ENCODE measurements at regions not wholly inside any gene's neighbourhood (a gene's known extent, or its start where the extent isn't known, plus 50 kb on each side); places are given as distances from the start of the nearest gene placed in this dataset.
A peak's percentile ranks its signal among the peaks of the same experiment; 100 is the strongest.

DNA sequence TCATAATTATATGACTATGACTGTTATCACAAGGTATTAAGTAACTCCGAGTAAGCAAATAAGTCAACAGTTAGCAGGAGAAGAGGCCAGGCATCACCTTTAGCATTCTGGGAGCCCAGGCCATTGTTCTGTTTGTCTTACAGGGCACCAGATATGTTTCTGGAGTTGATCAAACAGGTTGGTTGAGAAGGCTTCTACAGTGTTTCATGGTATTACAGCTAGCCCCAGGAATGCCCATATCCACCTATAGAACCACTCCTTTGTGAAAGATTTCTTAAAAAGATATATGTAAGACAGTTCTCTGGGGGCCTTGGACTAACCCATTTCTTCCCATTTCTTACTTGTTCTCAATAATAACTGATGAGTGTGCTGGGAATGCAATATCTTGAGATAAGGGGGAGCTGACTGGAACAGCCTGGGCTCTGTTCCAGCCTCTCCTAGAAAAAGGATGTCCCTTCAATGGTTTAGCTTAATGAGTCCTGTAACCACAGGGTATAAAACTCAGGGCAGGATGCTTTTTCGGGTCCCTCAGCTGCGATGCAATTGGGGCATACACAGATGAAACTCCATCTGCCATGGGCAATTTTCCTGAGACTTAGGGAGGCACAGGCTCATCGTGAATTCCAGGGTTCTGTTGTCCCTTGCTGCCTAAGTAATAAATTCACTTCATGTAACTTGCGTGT lies 286.4 kb downstream of the BAMBI start:
- DNase-seq (ENCODE audit: low spot score): no peak

DNA sequence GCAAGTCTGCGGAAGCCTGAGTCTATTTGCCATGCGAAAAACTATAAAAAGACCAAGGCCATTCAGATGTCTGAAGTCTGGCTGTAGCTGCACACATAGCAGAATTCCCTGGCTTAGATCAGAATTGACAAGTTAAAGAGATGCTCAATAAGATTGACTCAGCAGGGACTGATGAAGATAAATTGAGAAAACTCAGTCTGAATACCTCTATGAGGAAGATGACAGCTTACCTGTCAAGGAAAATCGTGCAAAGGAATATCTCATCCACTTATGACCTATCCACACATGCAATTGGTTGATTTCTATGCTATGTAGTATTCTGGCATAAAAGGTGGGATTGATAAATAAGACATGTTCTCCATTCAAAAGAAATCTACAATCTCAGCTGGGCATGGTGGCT lies 288.6 kb downstream of the BAMBI start:
- no peak for DNase-seq (ENCODE audit: low spot score)

DNA sequence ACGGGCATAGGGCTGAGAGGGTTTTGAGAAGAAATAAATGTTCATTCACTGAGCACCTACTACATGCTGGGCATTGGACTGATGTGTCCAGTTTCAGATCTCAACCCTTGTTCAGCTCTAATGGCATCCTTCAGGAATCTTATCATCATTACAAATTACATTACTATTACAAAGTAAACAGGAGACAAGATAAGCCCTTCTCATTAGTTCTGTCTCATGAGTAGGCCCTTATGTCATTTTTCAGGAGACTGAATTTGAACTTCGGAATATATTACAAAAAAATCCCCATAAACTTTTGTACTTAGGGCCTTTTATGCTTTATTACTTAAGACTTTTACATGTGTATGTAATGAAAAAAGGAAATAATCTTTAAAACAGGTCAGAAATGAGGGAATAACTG lies 289.7 kb downstream of the BAMBI start:
- DNase-seq (ENCODE audit: low spot score): no peak

DNA sequence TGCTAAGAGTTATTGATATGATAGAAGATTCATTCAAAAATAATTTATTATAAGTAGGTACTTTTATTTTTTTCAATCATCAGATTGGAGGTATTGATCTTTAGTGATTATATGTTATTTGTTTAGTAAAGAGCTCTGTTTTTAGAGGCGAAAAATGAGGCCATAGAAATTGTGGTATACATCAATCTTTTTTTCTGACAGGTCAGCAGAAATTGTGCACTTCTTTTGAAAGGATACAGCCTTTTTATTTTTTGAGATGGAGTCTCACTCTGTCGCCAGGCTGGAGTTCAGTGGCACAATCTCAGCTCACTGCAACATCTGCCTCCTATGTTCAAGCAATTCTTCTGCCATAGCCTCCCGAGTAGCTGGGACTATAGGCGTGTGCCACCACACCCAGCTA lies 292.1 kb downstream of the BAMBI start:
- DNase-seq (ENCODE audit: low spot score): no peak

DNA sequence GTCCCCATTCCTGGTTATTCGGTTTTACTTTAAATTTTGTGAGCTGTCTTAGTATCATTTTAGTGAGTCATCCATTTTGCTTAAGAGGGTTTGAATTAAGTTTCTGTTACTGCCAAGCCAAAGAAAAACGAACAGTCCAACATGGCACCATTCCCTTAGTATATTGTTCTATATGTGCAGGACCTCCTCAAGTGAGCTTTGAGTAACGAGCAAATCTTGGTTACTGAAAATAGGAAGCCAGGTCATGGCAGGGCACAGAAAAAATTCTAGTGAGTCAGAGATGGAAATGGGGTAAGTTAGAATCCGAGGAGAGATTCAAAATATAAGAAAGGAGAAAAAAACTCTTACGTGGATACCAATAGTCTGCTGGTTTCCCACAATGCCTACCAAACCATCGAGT lies 292.9 kb downstream of the BAMBI start:
- DNase-seq (ENCODE audit: low spot score): no peak

DNA sequence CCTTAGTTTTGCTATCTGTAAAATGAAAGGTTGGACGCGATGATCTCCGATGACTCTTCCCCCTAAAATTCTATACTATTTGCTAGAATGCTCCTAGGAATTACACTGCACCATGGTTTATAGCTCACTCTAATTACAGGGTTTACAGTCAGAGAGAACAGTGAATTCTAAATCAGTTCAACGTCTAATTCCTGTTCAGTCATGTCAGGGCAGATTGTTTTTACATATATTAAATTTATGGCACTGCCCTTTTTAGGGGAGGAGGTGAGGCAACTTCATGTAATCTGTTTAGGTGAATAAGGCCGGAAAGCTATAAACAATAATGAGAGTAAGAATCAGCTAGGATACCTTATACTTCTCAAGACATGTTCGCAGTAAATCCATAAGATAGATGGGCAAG lies 293.9 kb downstream of the BAMBI start:
- no peak for DNase-seq (ENCODE audit: low spot score)

DNA sequence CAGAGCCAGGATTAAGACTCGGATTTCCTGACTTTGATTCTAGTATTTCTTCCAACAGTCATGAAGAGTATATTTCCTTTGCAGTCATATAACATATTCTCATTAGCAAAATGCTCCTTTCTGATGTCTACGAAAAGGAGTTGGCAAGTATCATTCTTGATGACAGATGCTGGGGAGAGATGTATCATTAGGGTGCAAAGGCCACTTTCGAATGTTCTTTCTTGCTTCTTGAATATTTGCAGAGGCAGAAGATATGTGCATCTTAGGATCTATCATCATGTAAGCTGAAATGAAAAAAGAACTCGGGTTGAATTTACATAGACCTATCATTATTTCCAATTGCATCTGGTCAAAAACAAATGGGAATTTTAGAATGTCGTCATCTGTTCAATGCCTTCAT lies 294.4 kb downstream of the BAMBI start:
- DNase-seq (ENCODE audit: low spot score): no peak

DNA sequence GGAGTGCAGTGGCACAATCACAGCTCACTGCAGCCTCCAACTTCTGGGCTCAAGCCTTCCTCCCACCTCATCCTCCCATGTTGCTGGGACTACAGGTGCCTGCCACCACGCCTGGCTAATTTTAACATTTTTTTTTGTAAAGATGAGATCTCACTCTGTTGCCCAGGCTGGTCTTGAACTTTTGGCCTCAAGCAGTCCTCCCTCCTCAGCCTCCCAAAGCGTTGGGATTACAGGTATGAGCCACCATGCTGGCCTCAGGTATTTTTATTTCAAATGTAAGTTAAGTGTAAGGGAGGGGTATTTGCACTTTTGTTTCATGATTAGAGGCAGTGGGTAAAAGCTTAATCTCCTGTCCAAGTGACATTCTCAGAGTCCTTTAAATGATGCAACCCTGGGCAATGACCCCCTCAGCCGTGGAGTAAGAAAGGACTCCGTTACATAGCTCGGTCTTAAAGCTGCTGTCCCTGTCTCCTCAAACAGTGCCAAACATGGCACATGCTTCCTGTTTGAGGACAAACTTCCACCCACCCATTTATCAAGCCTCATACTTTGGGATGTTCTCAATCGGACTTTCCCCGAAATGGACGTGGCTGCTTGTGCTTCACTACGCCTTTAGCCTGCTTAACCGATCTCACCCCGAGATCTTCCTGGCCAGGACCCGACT lies 296.1 kb downstream of the BAMBI start:
- DNase-seq (ENCODE audit: low spot score): no peak

DNA sequence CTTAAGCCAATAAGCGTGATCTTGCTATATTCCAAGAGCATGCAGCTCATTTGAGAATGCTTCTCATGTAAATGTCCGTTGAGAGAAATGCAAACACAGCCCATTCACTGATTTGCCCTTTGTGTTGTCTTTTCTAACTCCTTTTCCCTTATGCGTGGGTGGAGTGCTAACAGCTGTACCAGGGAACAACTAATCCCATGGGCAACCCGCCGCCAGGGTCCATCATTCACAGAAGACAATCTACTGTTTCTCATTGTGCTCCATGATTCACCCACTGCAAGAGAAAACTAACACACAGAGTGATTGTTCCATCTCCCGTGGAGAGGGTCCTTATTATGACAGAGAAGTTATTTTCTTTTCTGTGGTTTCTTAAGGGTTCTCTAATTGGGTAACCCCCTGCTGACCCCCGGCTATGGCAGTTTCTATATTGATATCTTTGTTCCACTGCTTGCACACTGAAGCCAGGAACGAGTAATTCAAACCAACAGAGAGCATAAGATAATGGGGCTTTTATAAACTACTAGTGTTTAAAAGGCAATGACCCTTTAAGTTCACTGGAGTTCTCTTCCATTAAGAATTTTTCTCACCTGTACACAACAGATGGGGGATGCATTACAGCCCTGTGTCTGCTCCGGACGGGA lies 298.7 kb downstream of the BAMBI start:
- DNase-seq (ENCODE audit: low spot score): no peak

DNA sequence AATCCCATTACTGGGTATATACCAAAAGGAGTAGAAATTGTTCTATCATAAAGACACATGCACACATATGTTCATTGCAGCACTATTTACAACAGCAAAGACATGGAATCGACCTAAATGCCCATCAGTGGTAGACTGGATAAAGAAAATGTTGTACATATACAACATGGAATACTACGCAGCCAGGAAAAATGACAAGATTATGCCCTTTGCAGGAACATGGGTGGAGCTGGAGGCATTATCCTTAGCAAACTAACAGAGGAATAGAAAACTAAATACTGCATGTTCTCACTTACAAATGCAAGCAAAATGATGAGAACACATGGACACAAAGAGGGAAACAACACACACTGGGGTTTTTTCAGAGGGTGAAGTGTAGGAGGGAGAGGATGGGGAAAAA lies 300.2 kb downstream of the BAMBI start:
- DNase-seq (ENCODE audit: low spot score): no peak

DNA sequence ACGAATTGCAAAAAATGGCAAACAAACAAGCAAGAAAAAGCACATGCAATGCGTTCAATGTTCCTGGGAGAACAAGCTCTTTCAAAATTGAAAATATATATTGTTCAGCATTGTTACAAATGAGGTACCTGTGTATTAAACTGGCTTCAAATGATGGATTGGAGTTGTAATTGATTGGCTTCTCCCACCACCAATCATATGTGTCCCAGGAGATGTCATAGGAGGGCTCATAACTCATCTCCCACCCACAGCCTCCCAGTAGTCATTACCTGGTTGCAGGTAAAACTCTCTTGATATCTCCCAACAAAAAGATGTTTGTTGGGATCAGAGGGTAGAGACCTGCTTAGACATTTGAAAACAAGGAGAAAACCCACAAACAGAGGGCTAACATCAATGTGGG lies 302.9 kb downstream of the BAMBI start:
- peak; percentile 5 for DNase-seq (ENCODE audit: low spot score)

DNA sequence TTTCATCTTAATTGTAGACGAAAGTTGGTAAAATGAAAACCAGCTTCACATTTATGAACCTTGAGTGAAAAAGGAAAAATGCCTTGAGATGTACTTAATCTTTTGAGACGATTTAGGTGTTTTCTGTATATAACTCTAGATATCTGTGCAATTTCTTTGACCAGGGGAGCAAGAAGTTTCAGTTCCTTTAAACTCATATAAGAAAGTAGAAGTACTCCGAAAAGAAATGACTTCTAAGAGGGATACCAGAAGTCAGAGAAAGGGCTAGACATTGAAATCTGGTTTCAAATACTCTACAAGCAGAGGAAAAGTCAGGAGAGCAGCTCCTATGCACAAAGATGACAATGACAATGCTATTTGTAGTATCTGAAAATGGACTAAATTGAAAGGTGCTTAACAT lies 303.7 kb downstream of the BAMBI start:
- DNase-seq (ENCODE audit: low spot score): peak; percentile 2

DNA sequence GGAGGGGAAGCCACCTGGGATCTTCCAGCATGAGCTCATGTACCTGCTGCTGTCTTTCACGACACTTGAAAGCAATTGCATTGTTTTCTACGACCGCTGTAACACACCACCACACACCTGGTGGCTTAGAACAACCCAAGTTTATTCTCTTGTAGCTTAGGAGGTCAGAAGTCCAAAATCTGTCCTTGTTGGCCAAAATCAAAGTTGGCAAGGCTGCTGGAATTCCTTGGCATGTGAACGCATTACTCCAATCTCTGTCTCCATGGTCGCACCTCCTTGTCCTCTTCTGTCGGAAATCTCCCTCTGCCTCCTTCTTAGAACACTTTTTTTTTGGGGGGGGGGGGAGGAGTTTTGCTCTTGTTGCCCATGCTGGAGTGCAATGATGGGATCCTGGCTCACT lies 305.7 kb downstream of the BAMBI start:
- no peak for DNase-seq (ENCODE audit: low spot score)

DNA sequence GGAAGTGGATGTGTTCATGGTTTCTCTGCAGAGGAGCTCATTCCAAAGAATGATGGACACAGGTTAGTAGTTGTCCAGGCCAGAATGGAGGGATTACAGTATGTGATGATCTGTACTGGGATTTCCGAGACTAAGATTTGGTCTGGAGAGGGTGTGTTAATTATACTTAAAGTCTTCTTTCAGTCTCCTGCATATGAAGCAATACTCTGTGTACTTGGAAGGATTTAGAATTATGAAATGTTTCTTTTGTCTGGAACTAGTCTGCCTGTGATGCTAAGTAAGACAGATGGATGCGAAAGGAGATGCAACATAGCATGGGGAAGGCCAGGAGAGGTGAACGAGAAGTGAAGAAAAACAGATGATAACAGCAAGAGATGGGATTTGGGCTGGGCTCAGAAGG lies 305.1 kb upstream of the LYZL1 start:
- DNase-seq (ENCODE audit: low spot score): no peak

DNA sequence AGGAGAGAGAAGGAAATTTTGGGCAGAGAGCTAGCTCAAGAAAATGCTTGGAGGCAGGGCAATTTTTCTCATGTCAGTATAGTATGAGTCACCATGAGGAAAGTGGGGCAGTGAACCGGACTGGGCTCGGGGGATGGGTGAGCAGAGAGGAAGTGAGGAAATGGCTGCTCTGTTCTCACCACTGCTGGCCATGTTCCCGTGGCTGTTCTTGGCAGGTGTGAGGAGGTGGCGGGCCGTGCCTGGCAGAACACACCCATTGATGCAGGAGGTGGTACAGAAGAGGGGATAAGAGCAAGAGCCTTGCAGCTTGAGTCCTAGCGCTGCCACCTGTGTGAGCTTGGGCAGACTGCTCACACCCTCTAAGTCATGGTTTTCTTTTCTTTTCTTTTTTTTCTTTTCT lies 304.4 kb upstream of the LYZL1 start:
- no peak for DNase-seq (ENCODE audit: low spot score)

DNA sequence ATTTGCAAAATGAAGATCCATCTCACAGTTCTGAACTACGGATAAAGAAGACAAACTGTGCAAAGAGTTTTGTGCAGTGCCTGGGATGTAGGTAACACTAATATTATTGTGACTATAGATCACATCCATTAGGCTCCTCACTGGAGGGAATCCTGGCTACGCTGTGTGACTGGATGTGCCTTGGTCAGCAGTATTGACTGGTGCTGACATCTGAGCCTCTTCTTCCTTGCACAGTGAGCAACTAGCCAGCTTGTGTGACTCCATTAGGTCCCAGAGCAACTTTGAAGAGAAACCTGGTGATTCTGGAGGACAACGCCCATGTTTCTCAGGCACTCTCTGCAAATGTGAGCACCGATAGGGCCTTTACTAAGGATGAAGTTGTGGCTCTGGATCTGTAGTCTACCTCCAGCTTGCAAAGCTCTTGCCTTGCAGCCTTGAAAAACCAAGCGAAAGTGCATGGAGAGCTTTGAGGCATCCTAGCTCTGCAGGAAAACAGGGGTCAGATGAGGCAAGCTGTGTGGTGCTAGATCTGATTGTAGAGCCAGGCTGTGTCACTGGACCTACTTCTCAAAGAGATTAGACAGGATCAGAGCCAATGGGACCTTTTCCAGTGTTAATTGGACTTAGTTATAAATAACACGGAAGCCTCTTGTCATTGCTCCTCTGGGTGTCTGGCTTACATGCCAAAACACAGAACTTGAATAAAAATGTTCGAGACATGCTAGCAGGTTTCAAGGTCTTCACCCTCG lies 303.6 kb upstream of the LYZL1 start:
- DNase-seq (ENCODE audit: low spot score): no peak

DNA sequence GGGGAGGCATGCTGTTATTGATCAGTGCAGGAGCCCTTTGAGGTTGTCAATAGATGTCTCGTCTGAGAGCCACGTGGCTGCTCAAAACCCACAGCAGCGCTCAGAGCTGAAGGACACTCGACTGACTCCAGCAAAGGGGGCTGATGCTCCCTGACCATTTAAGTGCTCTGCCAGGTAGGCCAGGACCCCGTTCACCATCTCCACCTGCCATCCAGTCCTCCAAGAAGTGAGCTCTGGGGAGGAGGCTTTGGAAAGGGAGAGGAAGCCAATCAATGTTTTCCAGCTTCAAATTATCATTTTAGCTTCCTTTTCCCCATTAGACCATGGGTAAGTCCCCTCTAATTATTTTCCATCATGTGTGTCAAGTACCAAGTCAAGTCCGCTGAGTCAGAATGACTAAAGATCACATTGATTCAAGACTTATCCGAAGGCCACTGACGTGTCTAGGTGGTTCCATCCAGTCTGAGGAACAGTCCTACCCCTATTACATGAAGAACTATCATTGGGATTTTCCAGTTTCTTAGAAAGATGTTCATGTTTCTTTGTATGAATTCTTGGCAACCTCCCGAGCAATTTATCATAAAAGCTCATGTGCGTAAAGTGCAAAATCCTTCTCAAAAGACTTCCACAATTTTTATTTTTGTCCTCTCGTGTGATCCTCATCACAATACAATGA lies 302.6 kb upstream of the LYZL1 start:
- no peak for DNase-seq (ENCODE audit: low spot score)

DNA sequence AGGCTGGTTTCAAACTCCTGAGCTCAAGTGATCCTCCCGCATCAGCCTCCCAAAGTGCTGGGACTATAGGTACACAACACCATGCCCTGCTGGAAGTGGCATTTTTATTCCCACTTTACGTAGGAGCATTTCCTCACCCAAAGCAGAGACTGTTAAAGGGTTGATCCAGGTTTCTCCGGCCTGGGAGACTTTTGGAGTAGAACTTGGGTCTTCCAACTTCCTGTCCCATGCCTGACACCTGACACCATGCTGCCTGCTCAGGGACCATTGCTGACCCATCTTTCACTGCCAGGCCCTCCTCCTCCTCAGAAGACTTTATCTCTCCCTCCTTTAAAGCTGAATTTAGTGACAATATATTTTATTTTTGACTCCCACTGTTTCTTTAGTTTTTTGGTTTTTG lies 302.0 kb upstream of the LYZL1 start:
- no peak for DNase-seq (ENCODE audit: low spot score)

DNA sequence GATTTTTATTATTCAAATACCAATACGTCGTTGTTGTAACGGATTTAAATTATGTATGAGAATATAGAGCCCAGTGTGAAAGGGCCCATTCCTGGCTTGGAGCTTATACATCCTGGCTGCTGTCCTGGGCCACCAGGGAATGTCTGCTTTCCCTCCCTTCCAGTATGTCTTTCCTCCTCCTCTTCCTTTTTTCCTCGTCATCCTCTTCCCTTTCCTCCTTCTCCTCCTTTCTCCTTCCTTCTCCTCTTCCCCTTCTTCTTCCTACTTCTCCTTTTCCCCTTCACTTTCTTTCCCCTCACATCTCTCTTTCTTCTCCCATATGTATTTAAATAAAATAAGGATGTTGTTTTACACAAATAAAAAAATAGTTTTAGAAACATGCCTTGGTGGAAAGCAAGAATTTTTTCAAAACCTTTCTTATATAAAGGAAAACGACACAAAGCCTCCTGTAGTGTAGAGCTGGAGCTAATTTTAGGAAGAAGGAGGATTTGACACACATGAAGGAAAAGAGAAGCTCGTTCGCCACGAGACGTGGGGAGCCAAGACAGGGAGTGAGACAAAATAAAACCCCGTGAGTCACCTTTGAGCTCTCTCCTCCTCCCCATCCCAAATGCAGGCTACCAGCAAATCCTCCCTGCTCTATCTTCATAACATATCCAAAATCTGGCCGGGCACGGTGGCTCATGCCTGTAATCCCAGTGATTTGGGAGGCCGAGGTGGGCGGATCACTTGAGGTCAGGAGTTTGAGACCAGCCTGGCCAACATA lies 301.1 kb upstream of the LYZL1 start:
- DNase-seq (ENCODE audit: low spot score): no peak

DNA sequence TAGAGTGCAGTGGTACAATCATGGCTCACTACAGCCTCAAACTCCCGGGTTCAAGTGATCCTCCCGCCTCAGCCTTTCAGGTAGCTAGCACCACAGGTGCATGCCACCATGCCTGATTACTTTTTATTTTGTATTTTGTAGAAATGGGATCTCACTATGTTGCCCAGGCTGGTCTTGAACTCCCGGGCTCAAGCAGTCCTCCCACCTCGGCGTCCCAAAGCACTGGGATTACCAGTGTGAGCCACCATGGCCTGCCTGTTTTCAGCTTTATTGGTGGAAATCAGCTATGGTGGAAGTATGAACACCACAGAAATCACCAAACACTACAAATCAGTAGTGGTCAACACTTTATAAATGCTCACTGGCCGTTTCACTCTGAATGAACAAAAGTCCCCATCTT lies 299.9 kb upstream of the LYZL1 start:
- DNase-seq (ENCODE audit: low spot score): no peak

Data from NAMALWA (cell line).